SIG-M5 treated with dmso at 0.1 percent for 504 hours (cell line): ENCODE measurements at regions not wholly inside any gene's neighbourhood (a gene's known extent, or its start where the extent isn't known, plus 50 kb on each side); places are given as distances from the start of the nearest gene placed in this dataset.
A peak's percentile ranks its signal among the peaks of the same experiment; 100 is the strongest.

Experiments
- DNase-seq: peaks from one replicate; lab custom pipeline; 2025; ENCODE audit not compliant: unreplicated experiment; lab: John Stamatoyannopoulos, UW

DNA sequence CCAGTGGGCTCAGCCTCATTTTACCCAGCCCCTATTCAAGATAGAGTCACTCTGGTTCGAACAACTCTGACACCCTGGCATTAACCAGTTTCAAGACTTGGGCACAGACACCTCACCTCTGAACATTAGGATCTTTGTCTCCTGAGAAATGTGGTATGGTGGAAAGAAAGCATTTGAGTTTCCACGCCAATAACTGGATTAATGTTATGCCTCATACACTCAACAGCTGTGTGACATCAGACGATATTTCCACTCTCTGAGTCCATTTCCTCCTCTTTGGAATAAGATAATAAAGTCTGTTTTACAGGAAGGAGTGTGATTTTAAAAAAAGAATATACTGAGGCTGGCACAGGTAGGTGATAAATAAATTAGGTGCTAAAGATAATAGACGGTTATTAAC is 121.3 kb upstream of the CHL1 start:
- no peak for DNase-seq

- no peak for DNase-seq
Measured at GRCh38 chr3:79542-79941, 117.0 kb upstream of the CHL1 start.

DNA sequence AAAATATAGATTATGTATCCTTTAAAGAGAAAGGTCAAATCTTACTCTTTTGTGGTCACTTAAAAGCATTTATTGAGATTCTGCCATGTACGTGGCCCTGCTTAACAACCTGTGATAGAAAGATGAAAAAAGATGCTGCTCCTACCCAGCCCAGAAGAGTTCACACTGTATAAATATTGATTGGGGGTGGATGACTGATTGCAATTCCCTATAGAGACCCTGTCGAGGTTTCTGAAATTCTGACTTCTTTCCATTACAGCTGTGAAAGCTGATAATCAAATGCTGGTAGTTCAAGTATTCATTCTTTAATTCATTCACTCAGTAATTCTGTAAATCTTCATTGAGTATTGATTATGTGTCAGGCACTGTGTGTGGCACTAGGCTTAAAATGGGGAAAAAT is 114.1 kb upstream of the CHL1 start:
- DNase-seq: no peak

DNA sequence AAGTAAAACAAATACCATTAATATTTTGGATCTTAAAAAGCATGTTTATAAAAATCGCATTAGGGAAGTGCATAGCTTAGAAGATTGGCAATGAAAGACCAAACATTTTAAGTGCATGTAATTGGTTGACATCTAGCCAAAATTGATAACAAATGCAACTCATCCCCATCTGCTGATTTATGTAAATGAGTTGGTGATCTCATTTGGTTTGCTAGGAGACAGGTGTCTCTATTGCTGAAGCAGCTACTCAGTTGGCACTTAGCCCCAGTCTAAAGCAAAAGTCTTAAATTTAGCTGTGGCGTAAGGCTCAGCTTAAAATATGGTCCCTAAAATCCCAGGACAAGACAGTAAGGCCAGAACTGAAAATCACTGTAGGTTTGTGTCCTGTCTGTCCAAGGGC is 113.5 kb upstream of the CHL1 start:
- no peak for DNase-seq

- DNase-seq: no peak
Measured at GRCh38 chr3:85180-85579, 111.4 kb upstream of the CHL1 start.

DNA sequence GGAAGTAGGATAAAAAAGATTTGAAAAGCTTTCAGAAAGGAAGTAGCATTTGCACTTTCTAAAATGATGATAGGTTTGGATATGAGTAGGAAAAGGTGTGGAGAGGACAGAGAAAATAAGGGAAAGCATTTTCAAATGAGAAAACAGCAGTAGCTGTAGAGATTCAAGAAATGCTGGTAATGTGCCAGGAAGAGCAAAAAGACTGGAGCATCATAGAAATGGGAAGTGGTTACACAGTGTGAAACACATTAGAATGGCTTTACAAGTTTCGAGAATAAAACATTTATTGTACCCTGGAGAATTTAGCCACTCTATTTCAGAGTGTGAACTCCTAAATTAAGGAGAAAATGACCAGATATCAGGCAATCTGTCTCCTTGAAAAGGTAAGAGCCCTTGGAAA is 108.3 kb upstream of the CHL1 start:
- no peak for DNase-seq

GRCh38 chr3:93746-94145 is 102.8 kb upstream of the CHL1 start:
- no peak for DNase-seq

DNA sequence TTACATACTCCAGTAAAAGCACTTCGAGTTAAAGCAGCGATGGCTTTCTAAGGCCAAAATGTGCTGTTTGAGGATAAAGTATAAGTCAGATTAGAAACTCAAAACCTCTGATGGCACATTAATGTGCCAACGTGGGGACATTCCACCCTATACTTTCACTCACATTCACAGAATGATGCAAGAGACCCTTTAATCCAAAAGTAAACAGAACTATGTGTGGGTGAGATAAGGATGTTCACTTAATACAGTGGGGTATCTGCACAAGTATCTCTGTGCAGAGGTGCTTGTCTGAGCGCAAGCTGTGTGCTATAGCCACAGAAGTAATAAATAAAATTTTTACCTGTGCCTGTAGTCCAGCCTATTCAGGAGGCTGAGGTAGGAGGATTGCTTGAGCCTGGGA is 100.3 kb upstream of the CHL1 start:
- no peak for DNase-seq

DNA sequence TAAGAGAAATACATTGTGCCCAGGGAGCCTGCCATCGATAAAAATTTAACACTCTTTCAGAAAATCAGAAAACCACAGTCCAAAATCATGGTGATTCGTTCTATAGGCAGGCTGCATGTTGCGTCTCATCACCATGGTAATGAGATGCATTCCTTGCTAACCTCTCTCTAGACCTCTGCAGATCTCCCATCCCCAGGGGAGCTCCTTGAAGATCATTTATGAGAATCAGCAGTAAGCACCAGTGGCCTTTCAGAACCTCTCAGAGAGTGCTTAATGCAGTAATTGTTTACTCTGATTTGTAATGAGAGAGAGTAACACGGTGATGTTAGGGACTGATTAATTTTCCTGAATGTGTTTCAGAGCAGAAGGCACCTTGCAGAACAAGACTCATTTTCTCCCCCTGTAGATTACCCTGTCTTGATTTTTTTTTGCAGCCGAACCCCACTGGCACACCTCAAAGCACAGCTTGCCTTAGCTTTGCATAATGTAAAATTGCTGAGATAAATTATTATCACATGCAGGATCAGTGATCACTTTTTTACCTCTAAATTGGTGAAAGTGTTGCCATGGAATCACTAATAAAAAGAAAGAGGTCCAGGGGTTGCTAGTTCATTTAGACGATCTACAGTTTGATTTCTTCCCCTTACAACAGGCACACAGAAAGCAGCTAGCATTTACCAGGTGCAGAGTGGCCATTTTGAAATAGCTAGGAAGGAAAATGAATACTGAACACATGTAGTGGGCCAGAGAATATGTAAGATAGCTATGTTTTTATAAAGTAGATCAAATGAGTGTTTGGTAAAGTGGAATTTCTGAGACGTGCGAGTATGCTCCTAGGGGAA is 98.9 kb upstream of the CHL1 start:
- DNase-seq: no peak

GRCh38 chr3:98259-98654 is 98.3 kb upstream of the CHL1 start:
- DNase-seq: no peak

- DNase-seq: no peak
Measured at GRCh38 chr3:99506-99905, 97.1 kb upstream of the CHL1 start.

GRCh38 chr3:102484-102883 is 94.1 kb upstream of the CHL1 start:
- DNase-seq: no peak

DNA sequence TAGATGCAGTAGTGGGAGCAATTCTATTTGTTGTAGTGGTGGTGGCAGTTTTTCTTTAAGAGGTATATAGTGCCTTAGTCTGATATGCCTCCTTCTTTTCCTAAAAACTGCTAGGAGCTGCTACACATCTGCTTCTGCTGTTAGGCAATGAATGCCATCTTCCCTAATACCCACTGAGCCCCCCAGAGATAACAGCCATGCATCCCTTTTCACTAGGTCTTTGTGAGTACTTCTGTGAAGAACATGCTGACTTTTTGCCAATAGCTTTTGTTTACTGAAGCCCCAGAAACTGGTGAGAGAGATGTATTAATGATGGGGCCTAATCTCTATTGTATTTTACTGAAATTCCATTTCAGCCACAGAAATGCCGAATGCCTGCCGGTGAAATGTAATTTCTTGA is 92.6 kb upstream of the CHL1 start:
- no peak for DNase-seq

- DNase-seq: no peak
Measured at GRCh38 chr3:105585-105984, 91.0 kb upstream of the CHL1 start.

DNA sequence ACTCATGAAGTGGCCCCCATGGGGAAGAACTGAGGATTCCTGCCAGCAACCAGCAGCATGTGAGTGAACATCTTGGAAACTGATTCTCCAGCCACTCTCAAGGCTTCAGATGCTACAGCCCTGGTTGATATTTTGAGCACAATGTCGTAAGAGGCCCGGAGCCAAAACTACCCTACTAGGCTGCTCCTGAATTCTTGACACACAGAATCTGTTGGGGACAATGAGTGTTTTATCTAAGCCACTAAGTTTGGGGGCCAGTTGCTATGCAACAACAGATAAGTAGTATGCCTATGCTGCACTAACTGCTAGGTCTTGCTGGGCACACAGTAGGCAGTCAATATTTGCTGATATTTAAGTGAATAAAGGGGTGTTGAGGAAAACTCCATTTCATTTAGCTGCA is 89.9 kb upstream of the CHL1 start:
- no peak for DNase-seq

- no peak for DNase-seq
Measured at GRCh38 chr3:111143-112069, 85.2 kb upstream of the CHL1 start.

- DNase-seq: no peak
Measured at GRCh38 chr3:112773-113172, 83.8 kb upstream of the CHL1 start.

GRCh38 chr3:118666-119065 is 77.9 kb upstream of the CHL1 start:
- DNase-seq: no peak

DNA sequence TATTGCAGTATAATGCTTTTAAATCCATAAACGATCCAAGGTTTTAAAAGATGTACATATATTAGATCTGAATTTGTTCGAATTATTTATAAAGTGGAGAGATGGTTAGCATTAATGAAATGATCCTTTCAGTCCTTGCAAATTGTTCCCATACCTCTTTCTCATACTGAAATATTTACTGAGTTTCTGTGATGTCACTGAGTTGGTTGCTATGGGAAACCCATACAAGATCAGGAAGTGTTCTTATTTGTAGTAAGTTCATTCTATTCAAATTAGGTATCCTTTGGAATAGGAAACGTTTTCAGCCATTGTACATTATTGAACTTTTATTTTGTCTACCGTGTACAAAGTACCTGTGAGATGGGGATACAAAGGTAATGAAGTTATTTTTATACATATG is 73.2 kb upstream of the CHL1 start:
- no peak for DNase-seq

GRCh38 chr3:124557-125179 is 71.9 kb upstream of the CHL1 start:
- DNase-seq: peak; percentile 35

GRCh38 chr3:128515-129172 is 67.9 kb upstream of the CHL1 start:
- no peak for DNase-seq
